ENCODE measurements at regions not wholly inside any gene's neighbourhood (a gene's known extent, or its start where the extent isn't known, plus 50 kb on each side); places are given as distances from the start of the nearest gene placed in this dataset.
"Not testable (repeated sequence)": the region's sequence is repeated elsewhere in the genome, so short reads cannot be mapped to it uniquely, and the experiment has no call there.

GRCh38 chr1:102687383-102687782 is 420.9 kb downstream of the COL11A1 start:
- TF ChIP-seq EZH2phosphoT487 (IDR thresholded peaks at IDR 0.05; ENCODE audit: low read depth, severe bottlenecking, unreplicated experiment) (no peak), CTCF (IDR thresholded peaks at IDR 0.05; ENCODE audit: poor library complexity) (no peak), EZH2 (IDR thresholded peaks at IDR 0.05; ENCODE audit: borderline replicate concordance) (no peak)
- H3K4me3 ChIP-seq: no peak overlapping the region
- no peak overlapping the region for H3K27ac ChIP-seq
- no peak for DNase-seq (ENCODE audit: low spot score)
- no peaks in the 10 kb centered on the region for H3K27me3 ChIP-seq
- H3K79me2 ChIP-seq: no peaks in the 10 kb centered on the region
- no peaks in the 10 kb centered on the region for H3K36me3 ChIP-seq (replicated peaks; ENCODE audit: insufficient read depth, low read depth)
- no peak overlapping the region for H3K4me2 ChIP-seq
- 90% methylated on average over 2 of the region's 2 CpGs for WGBS (ENCODE audit: low lambda C conversion rate, missing lambda C conversion rate)
- no peaks in the 10 kb centered on the region for H3K4me1 ChIP-seq (ENCODE audit: insufficient read depth)
- H3K9me3 ChIP-seq (ENCODE audit: low read depth): no peaks in the 10 kb centered on the region
- no peaks in the 10 kb centered on the region for H3K9me2 ChIP-seq (replicated peaks; ENCODE audit: insufficient read depth)
- no peak overlapping the region for H2AFZ ChIP-seq
- H4K20me1 ChIP-seq (ENCODE audit: insufficient read depth, poor library complexity, severe bottlenecking): no peaks in the 10 kb centered on the region

- Histone ChIP-seq H3K27me3 (no peaks in the 10 kb centered on the region), H2AFZ (no peak overlapping the region), H4K20me1 (ENCODE audit: insufficient read depth, poor library complexity, severe bottlenecking) (no peaks in the 10 kb centered on the region), H3K9me2 (replicated peaks; ENCODE audit: insufficient read depth) (no peaks in the 10 kb centered on the region), H3K36me3 (replicated peaks; ENCODE audit: insufficient read depth, low read depth) (no peaks in the 10 kb centered on the region), H3K4me2 (no peak overlapping the region), H3K4me1 (ENCODE audit: insufficient read depth) (no peaks in the 10 kb centered on the region), H3K27ac (no peak overlapping the region), H3K79me2 (no peaks in the 10 kb centered on the region), H3K4me3 (no peak overlapping the region), H3K9me3 (ENCODE audit: low read depth) (no peaks in the 10 kb centered on the region)
- WGBS (ENCODE audit: low lambda C conversion rate, missing lambda C conversion rate): 96% methylated on average over 13 of the region's 13 CpGs
- TF ChIP-seq EZH2phosphoT487 (IDR thresholded peaks at IDR 0.05; ENCODE audit: low read depth, severe bottlenecking, unreplicated experiment): no peak
- TF ChIP-seq CTCF (IDR thresholded peaks at IDR 0.05; ENCODE audit: poor library complexity): no peak
- TF ChIP-seq EZH2 (IDR thresholded peaks at IDR 0.05; ENCODE audit: borderline replicate concordance): no peak
- no peak for DNase-seq (ENCODE audit: low spot score)
These were observed 446.8 kb downstream of the COL11A1 start for GRCh38 chr1:102661481-102661880.

- not testable (repeated sequence) for H3K36me3 ChIP-seq (replicated peaks; ENCODE audit: insufficient read depth, low read depth); H3K4me2 ChIP-seq; H4K20me1 ChIP-seq (ENCODE audit: insufficient read depth, poor library complexity, severe bottlenecking); H3K4me1 ChIP-seq (ENCODE audit: insufficient read depth); H3K9me3 ChIP-seq (ENCODE audit: low read depth); H2AFZ ChIP-seq; H3K27me3 ChIP-seq; H3K4me3 ChIP-seq; H3K9me2 ChIP-seq (replicated peaks; ENCODE audit: insufficient read depth); H3K27ac ChIP-seq; DNase-seq (ENCODE audit: low spot score); H3K79me2 ChIP-seq
- 97% methylated on average over 32 of the region's 47 CpGs for WGBS (ENCODE audit: low lambda C conversion rate, missing lambda C conversion rate)
These were observed 448.3 kb downstream of the COL11A1 start for GRCh38 chr1:102659876-102660483.

- 94% methylated on average over 8 of the region's 8 CpGs for WGBS (ENCODE audit: low lambda C conversion rate, missing lambda C conversion rate)
- no peaks in the 10 kb centered on the region for H3K9me3 ChIP-seq (ENCODE audit: low read depth)
- no peak overlapping the region for H2AFZ ChIP-seq
- H3K27me3 ChIP-seq: no peaks in the 10 kb centered on the region
- H3K4me2 ChIP-seq: no peak overlapping the region
- H3K9me2 ChIP-seq (replicated peaks; ENCODE audit: insufficient read depth): no peaks in the 10 kb centered on the region
- H3K4me1 ChIP-seq (ENCODE audit: insufficient read depth): no peaks in the 10 kb centered on the region
- no peak for TF ChIP-seq CTCF (IDR thresholded peaks at IDR 0.05; ENCODE audit: poor library complexity)
- no peak for TF ChIP-seq EZH2 (IDR thresholded peaks at IDR 0.05; ENCODE audit: borderline replicate concordance)
- TF ChIP-seq EZH2phosphoT487 (IDR thresholded peaks at IDR 0.05; ENCODE audit: low read depth, severe bottlenecking, unreplicated experiment): no peak
- DNase-seq (ENCODE audit: low spot score): no peak
- H3K4me3 ChIP-seq: no peak overlapping the region
- H3K79me2 ChIP-seq: no peaks in the 10 kb centered on the region
- H4K20me1 ChIP-seq (ENCODE audit: insufficient read depth, poor library complexity, severe bottlenecking): no peaks in the 10 kb centered on the region
- H3K27ac ChIP-seq: no peak overlapping the region
- no peaks in the 10 kb centered on the region for H3K36me3 ChIP-seq (replicated peaks; ENCODE audit: insufficient read depth, low read depth)
These were observed 453.3 kb downstream of the COL11A1 start for GRCh38 chr1:102655034-102655433.
